HL-60 (cell line): ENCODE measurements at regions not wholly inside any gene's neighbourhood (a gene's known extent, or its start where the extent isn't known, plus 50 kb on each side); places are given as distances from the start of the nearest gene placed in this dataset.

Source experiments
- DNase-seq, 2 experiments: peaks; one replicate each; pipeline ENCODE4 v3.0.0-alpha.2; 2010 to 2020; ENCODE audit warnings: low read depth in 1 of 2, low spot score in 1 of 2
- H3K27ac ChIP-seq: fragments of 250-450 bp; sonication (Bioruptor Pico); replicated peaks from 2 replicates; pipeline ENCODE4 v1.5.1; 2020; ENCODE audit warnings: mild to moderate bottlenecking, moderate library complexity
- H3K27me3 ChIP-seq: fragments of 250-450 bp; sonication (Bioruptor Pico); 2 replicates; pipeline ENCODE4 v1.5.1; 2021; ENCODE audit warnings: mild to moderate bottlenecking, moderate library complexity; ENCODE audit not compliant: insufficient read depth, poor library complexity, severe bottlenecking
- H3K4me3 ChIP-seq: replicated peaks from 2 replicates; pipeline ENCODE4 v1.5.1; 2011; ENCODE audit warnings: mild to moderate bottlenecking, control low read depth, low read length; ENCODE audit not compliant: insufficient read depth
- GABPA ChIP-seq: IDR thresholded peaks from 2 replicates; pipeline ENCODE4 v1.6.1; 2012; ENCODE audit warnings: low read depth
- POLR2AphosphoS5 ChIP-seq: IDR thresholded peaks from 2 replicates; pipeline ENCODE4 v1.6.1; 2012; ENCODE audit warnings: low read depth
- SPI1 ChIP-seq: IDR thresholded peaks from 2 replicates; pipeline ENCODE4 v1.6.1; 2012; ENCODE audit warnings: low read depth, mild to moderate bottlenecking, borderline replicate concordance
- TF ChIP-seq, protein P1 (sequence below): IDR thresholded peaks from 2 replicates; pipeline ENCODE4 v1.6.1; 2012; ENCODE audit warnings: low read depth; ENCODE audit not compliant: insufficient replicate concordance
- TF ChIP-seq, protein P2 (sequence below): IDR thresholded peaks from one replicate; pipeline ENCODE4 v1.5.1; 2011; ENCODE audit warnings: low read length, control low read depth, inconsistent platforms; ENCODE audit not compliant: insufficient read depth

DNA sequence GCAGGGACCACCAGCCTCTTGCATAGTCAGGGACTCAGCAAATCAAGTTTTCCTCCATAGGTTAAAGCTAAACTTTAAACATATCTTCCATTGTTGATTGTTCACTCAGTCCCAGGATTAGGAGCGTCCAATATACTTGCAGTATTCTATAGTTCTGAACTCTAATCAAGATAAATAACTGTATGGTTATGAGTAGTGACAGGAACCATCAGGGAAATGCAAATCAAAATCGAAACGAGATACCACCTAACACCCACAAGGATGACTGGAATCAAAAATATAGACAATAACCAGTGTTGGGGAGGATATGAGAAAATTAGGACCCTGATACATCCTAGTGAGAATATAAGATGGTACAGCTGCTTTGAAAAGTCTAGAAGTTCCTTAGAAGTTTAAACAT is 190.0 kb downstream of the ETS1 start:
- H3K4me3 ChIP-seq, result no peak overlapping the region
- H3K27me3 ChIP-seq, result no peaks in the 10 kb centered on the region
- H3K27ac ChIP-seq, result no peak overlapping the region
- no peak for DNase-seq
- TF ChIP-seq SPI1 (no peak), POLR2AphosphoS5 (no peak), GABPA (no peak)
- TF ChIP-seq, protein P1, sequence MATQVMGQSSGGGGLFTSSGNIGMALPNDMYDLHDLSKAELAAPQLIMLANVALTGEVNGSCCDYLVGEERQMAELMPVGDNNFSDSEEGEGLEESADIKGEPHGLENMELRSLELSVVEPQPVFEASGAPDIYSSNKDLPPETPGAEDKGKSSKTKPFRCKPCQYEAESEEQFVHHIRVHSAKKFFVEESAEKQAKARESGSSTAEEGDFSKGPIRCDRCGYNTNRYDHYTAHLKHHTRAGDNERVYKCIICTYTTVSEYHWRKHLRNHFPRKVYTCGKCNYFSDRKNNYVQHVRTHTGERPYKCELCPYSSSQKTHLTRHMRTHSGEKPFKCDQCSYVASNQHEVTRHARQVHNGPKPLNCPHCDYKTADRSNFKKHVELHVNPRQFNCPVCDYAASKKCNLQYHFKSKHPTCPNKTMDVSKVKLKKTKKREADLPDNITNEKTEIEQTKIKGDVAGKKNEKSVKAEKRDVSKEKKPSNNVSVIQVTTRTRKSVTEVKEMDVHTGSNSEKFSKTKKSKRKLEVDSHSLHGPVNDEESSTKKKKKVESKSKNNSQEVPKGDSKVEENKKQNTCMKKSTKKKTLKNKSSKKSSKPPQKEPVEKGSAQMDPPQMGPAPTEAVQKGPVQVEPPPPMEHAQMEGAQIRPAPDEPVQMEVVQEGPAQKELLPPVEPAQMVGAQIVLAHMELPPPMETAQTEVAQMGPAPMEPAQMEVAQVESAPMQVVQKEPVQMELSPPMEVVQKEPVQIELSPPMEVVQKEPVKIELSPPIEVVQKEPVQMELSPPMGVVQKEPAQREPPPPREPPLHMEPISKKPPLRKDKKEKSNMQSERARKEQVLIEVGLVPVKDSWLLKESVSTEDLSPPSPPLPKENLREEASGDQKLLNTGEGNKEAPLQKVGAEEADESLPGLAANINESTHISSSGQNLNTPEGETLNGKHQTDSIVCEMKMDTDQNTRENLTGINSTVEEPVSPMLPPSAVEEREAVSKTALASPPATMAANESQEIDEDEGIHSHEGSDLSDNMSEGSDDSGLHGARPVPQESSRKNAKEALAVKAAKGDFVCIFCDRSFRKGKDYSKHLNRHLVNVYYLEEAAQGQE, result no peak
- TF ChIP-seq, protein P2, sequence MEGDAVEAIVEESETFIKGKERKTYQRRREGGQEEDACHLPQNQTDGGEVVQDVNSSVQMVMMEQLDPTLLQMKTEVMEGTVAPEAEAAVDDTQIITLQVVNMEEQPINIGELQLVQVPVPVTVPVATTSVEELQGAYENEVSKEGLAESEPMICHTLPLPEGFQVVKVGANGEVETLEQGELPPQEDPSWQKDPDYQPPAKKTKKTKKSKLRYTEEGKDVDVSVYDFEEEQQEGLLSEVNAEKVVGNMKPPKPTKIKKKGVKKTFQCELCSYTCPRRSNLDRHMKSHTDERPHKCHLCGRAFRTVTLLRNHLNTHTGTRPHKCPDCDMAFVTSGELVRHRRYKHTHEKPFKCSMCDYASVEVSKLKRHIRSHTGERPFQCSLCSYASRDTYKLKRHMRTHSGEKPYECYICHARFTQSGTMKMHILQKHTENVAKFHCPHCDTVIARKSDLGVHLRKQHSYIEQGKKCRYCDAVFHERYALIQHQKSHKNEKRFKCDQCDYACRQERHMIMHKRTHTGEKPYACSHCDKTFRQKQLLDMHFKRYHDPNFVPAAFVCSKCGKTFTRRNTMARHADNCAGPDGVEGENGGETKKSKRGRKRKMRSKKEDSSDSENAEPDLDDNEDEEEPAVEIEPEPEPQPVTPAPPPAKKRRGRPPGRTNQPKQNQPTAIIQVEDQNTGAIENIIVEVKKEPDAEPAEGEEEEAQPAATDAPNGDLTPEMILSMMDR, result no peak

DNA sequence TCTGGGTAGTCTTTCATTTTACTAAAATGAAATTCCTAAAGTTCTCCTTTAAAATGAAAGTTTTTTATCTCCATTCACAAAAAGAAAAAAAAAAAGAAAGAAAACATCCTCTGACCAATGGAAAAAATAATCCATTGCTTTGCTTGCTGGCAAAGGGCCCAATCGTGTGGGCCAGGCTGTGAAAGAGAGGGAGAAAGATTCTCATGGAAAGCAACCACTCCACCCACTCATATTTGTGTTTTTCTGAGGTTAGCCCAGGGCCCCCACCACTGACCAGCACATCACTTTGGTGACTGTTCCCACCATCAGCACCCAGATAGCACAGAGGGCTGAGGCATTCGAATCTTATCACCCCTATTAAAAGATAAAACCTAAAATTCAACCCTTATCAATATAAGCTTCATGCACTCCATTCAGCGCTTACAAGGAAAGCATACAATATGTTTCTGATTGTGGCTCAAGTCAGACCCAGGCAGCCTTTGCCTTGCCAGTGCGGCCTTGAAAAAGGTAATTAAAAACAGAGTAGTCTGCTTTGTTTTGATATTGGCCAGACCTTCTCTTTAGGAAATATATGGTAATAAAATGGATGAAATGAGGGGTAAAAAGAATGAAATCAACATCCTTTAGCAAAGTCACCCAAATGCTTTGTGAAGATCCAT is 192.8 kb downstream of the ETS1 start:
- Histone ChIP-seq H3K27ac (no peak overlapping the region), H3K27me3 (no peaks in the 10 kb centered on the region), H3K4me3 (no peak overlapping the region)
- TF ChIP-seq SPI1, result no peak
- TF ChIP-seq, protein P1, result no peak
- TF ChIP-seq, protein P2, result no peak
- no peak for DNase-seq

DNA sequence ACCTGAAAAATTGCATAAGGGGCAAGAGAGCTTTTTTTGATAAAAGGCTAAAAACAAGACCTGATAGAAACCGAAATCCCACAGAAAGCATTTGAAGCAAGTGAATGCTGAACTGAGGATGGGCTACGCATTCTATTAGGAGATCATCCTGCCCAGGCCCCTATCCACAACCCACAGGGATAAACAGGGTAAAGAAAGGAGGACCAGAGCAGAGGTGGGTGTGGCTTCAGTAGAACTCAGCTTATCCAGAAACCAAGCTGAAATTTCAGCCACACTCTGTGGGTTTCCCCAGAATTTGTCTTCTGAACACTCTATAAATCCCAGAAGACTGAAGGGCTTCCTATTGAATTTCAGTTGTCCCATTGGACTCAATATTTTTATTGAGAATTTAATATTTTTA is 195.1 kb downstream of the ETS1 start:
- no peak overlapping the region for H3K27ac ChIP-seq
- TF ChIP-seq SPI1, result no peak
- TF ChIP-seq, protein P1, result no peak
- no peak for TF ChIP-seq POLR2AphosphoS5
- TF ChIP-seq, protein P2, result no peak
- TF ChIP-seq GABPA, result no peak
- no peak overlapping the region for H3K4me3 ChIP-seq
- no peak for DNase-seq
- H3K27me3 ChIP-seq, result no peaks in the 10 kb centered on the region
